H1 (cell line): ENCODE measurements at regions not wholly inside any gene's neighbourhood (a gene's known extent, or its start where the extent isn't known, plus 50 kb on each side); places are given as distances from the start of the nearest gene placed in this dataset.

Source experiments
- CTCF ChIA-PET: fragments of 300-600 bp; sonication (Branson Sonifier 250); formaldehyde crosslinking; loops from one replicate; lab custom pipeline; 2021; ENCODE audit not compliant: partially characterized antibody; lab: Charles Lee
- POLR2A ChIA-PET: fragments of 300-600 bp; sonication (Branson Sonifier 250); formaldehyde crosslinking; loops from one replicate; lab custom pipeline; 2021; ENCODE audit warnings: inconsistent platforms; ENCODE audit not compliant: partially characterized antibody; lab: Charles Lee
- DNase-seq, 2 experiments: peaks; one replicate each; pipeline versions ENCODE4 v3.0.0 to v3.0.0-alpha.2; 2010 to 2022; ENCODE audit warnings: low spot score in 2 of 2, low read depth in 1 of 2, mixed read lengths in 1 of 2
- FAIRE-seq: peaks from 2 replicates; lab custom pipeline; 2011; peaks lifted over from hg19 to GRCh38; lab: Jason Lieb, UNC
- H2AFZ ChIP-seq: 2 replicates; pipeline ENCODE4 v1.8.1; 2012; ENCODE audit warnings: low read length, inconsistent platforms
- H2AK5ac ChIP-seq: 2 replicates; pipeline ENCODE4 v1.6.1; 2013; ENCODE audit warnings: low read depth, low read length
- H2BK120ac ChIP-seq: replicated peaks from 2 replicates; pipeline ENCODE3; 2013; ENCODE audit warnings: low read depth, low read length, inconsistent platforms
- H2BK12ac ChIP-seq: 2 replicates; pipeline ENCODE4 v1.6.1; 2013; ENCODE audit warnings: low read depth, low read length
- H2BK15ac ChIP-seq: 2 replicates; pipeline ENCODE4 v1.6.1; 2013; ENCODE audit warnings: low read length
- H2BK20ac ChIP-seq: 2 replicates; pipeline ENCODE4 v1.6.1; 2013; ENCODE audit warnings: low read length
- H2BK5ac ChIP-seq: 2 replicates; pipeline ENCODE4 v1.6.1; 2013; ENCODE audit warnings: low read depth, low read length
- H3K14ac ChIP-seq: 2 replicates; pipeline ENCODE4 v1.6.1; 2013; ENCODE audit warnings: inconsistent platforms; ENCODE audit not compliant: insufficient read length
- H3K18ac ChIP-seq: 2 replicates; pipeline ENCODE4 v1.6.1; 2013; ENCODE audit warnings: low read length; ENCODE audit errors: extremely low read depth
- H3K23ac ChIP-seq: 2 replicates; pipeline ENCODE4 v1.6.1; 2013; ENCODE audit warnings: inconsistent platforms; ENCODE audit not compliant: insufficient read length
- H3K23me2 ChIP-seq: 2 replicates; pipeline ENCODE4 v1.6.1; 2013; ENCODE audit warnings: low read depth, low read length
- H3K27ac ChIP-seq: 2 replicates; pipeline ENCODE4 v1.6.1; 2011; ENCODE audit warnings: low read depth, low read length, inconsistent platforms
- H3K27me3 ChIP-seq, 4 experiments: replicated peaks in 1 of 4; 1 replicate in 1 of 4; 2 replicates in 3 of 4; pipeline versions ENCODE4 v1.6.1 to v1.8.1; 2011 to 2013; ENCODE audit warnings: low read length in 3 of 4, mild to moderate bottlenecking in 3 of 4, inconsistent platforms in 2 of 4, mixed read lengths in 2 of 4, moderate library complexity in 1 of 4; ENCODE audit not compliant: control insufficient read depth in 3 of 4, insufficient read depth in 3 of 4; ENCODE audit errors: extremely low read depth in 1 of 4
- H3K36me3 ChIP-seq, 4 experiments: 2 replicates each; pipeline versions ENCODE4 v1.6.1 to v1.8.1; 2011 to 2013; ENCODE audit warnings: mild to moderate bottlenecking in 4 of 4, low read length in 3 of 4, moderate library complexity in 2 of 4, control low read depth in 1 of 4, inconsistent platforms in 1 of 4; ENCODE audit not compliant: insufficient read depth in 4 of 4, control insufficient read depth in 2 of 4
- H3K4ac ChIP-seq: replicated peaks from 2 replicates; pipeline ENCODE3; 2013; ENCODE audit warnings: low read length, low read depth, mixed read lengths, inconsistent platforms; ENCODE audit not compliant: insufficient read length
- H3K4me1 ChIP-seq, 4 experiments: replicated peaks in 1 of 4; 1 replicate in 1 of 4; 2 replicates in 3 of 4; pipeline versions ENCODE4 v1.6.1 to v1.8.1; 2011 to 2013; ENCODE audit warnings: low read length in 3 of 4, inconsistent platforms in 2 of 4, mixed read lengths in 1 of 4; ENCODE audit not compliant: insufficient read depth in 4 of 4, control insufficient read depth in 3 of 4
- H3K4me2 ChIP-seq, 2 experiments: 2 replicates each; pipeline versions ENCODE4 v1.6.1 to v1.8.1; 2011 to 2013; ENCODE audit warnings: low read depth in 2 of 2, low read length in 2 of 2, control low read depth in 1 of 2, inconsistent platforms in 1 of 2, mild to moderate bottlenecking in 1 of 2; ENCODE audit not compliant: insufficient read depth in 1 of 2
- H3K4me3 ChIP-seq, 4 experiments: fragments of 200-600, 300-600 bp in 1 of 4; sonication (generic), shearing (Covaris generic), sonication (Bioruptor Twin) in 1 of 4; 2 replicates each; pipeline versions ENCODE4 v1.5.1 to v1.8.1; 2011 to 2016; ENCODE audit warnings: low read length in 4 of 4, low read depth in 3 of 4, control low read depth in 2 of 4, inconsistent platforms in 2 of 4, mild to moderate bottlenecking in 2 of 4, mixed read lengths in 1 of 4, moderate library complexity in 1 of 4; ENCODE audit not compliant: insufficient read depth in 2 of 4; ENCODE audit errors: extremely low read depth in 1 of 4
- H3K56ac ChIP-seq: replicated peaks from 2 replicates; pipeline ENCODE3; 2013; ENCODE audit warnings: low read depth, mild to moderate bottlenecking, mixed read lengths, low read length, inconsistent platforms; ENCODE audit not compliant: insufficient read length
- H3K79me1 ChIP-seq: 2 replicates; pipeline ENCODE4 v1.6.1; 2013; ENCODE audit warnings: low read depth, low read length, control low read depth
- H3K79me2 ChIP-seq, 2 experiments: 2 replicates each; pipeline versions ENCODE4 v1.6.1 to v1.8.1; 2012 to 2013; ENCODE audit warnings: low read length in 2 of 2, mild to moderate bottlenecking in 2 of 2, inconsistent platforms in 1 of 2; ENCODE audit not compliant: insufficient read depth in 2 of 2, control insufficient read depth in 1 of 2
- H3K9ac ChIP-seq, 4 experiments: replicated peaks in 1 of 4; 1 replicate in 1 of 4; 2 replicates in 3 of 4; pipeline versions ENCODE4 v1.6.1 to v1.8.1; 2011 to 2013; ENCODE audit warnings: low read depth in 3 of 4, low read length in 3 of 4, control low read depth in 2 of 4, mild to moderate bottlenecking in 2 of 4, moderate library complexity in 2 of 4, inconsistent platforms in 1 of 4; ENCODE audit errors: extremely low read depth in 1 of 4
- H3K9me3 ChIP-seq, 2 experiments: 2 replicates each; pipeline versions ENCODE4 v1.6.1 to v1.8.1; 2012 to 2013; ENCODE audit warnings: mild to moderate bottlenecking in 2 of 2, moderate library complexity in 2 of 2, control low read depth in 1 of 2, inconsistent platforms in 1 of 2, low read depth in 1 of 2, low read length in 1 of 2, mixed read lengths in 1 of 2; ENCODE audit not compliant: insufficient read depth in 2 of 2
- H4K20me1 ChIP-seq, 2 experiments: replicated peaks in 1 of 2; 2 replicates each; pipeline versions ENCODE3 to v1.8.1; 2011 to 2013; ENCODE audit warnings: inconsistent platforms in 2 of 2, low read length in 2 of 2, mild to moderate bottlenecking in 1 of 2; ENCODE audit not compliant: insufficient read depth in 2 of 2, control insufficient read depth in 1 of 2
- H4K5ac ChIP-seq: 2 replicates; pipeline ENCODE4 v1.6.1; 2013; ENCODE audit warnings: low read length, low read depth, mixed read lengths, inconsistent platforms; ENCODE audit not compliant: insufficient read length
- H4K8ac ChIP-seq: 2 replicates; pipeline ENCODE4 v1.8.0; 2013; ENCODE audit warnings: mild to moderate bottlenecking, moderate library complexity, low read length, inconsistent platforms; ENCODE audit not compliant: insufficient read depth; ENCODE audit errors: extremely low read depth
- H4K91ac ChIP-seq: replicated peaks from 2 replicates; pipeline ENCODE3; 2013; ENCODE audit warnings: low read length, mixed read lengths, inconsistent platforms; ENCODE audit not compliant: insufficient read length
- CEBPB ChIP-seq: IDR thresholded peaks from 2 replicates; pipeline ENCODE4 v1.6.1; 2012; ENCODE audit warnings: low read depth, low read length
- CREB1 ChIP-seq: IDR thresholded peaks from 2 replicates; pipeline ENCODE4 v1.6.1; 2012; ENCODE audit warnings: inconsistent platforms
- MAX ChIP-seq: IDR thresholded peaks from 2 replicates; pipeline ENCODE4 v1.6.1; 2012; ENCODE audit warnings: inconsistent platforms
- TCF12 ChIP-seq: IDR thresholded peaks from 2 replicates; pipeline ENCODE4 v1.6.1; 2011; ENCODE audit warnings: low read depth, mild to moderate bottlenecking, low read length
- WGBS, 2 experiments: shearing (Covaris generic) in 1 of 2; methylation state at CpG; one replicate each; pipeline versions ENCODE4 v1.1.6 to v1.1.7; 2013 to 2015; ENCODE audit warnings: low lambda C conversion rate in 2 of 2, mixed read lengths in 2 of 2, inconsistent platforms in 1 of 2, low coverage in 1 of 2, missing lambda C conversion rate in 1 of 2; ENCODE audit not compliant: insufficient replicate concordance in 2 of 2, insufficient coverage in 1 of 2, insufficient read length in 1 of 2; ENCODE audit errors: extremely low coverage in 1 of 2, missing lambda C conversion rate in 1 of 2; 5-methylcytosine and 5-hydroxymethylcytosine counted together

DNA sequence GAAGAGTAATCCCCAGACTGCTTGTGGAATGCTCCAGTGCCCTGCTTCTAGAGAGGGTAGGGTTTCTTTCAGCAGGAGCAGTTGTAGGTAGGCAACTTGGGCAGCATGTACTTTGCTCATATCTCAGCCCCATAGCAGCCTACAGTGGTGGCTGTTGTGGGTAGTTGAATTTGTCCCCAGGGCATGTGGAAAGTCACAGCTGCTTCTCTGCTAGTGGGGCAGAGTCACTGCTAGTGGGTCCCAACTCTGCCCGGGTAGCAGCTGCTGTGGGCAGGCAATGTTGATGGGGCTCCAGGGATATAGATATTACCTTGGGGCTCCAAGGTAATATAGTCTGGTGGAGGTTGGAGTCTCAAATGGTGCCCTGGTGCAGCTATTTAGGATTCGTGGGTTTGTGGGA lies 174.5 kb downstream of the OTOL1 start:
- no peak overlapping the region for H3K27ac ChIP-seq
- no peak overlapping the region for H2AK5ac ChIP-seq
- no peaks in the 10 kb centered on the region for H3K27me3 ChIP-seq
- 0 out of 2 replicates have a peak overlapping the region, but pooled peaks have one; percentile 34 for H3K18ac ChIP-seq
- H4K5ac ChIP-seq = no peak overlapping the region
- DNase-seq (no peak), FAIRE-seq (no peak)
- 100% methylated on average over 2 of the region's 2 CpGs; no CpG with 5 or more reads in 1 of the 2 experiments for WGBS, 2 experiments
- H3K4ac ChIP-seq = peak overlapping the region; percentile 9
- no peaks in the 10 kb centered on the region for H3K79me1 ChIP-seq
- no peak overlapping the region for H3K23ac ChIP-seq
- no peak overlapping the region for H3K4me2 ChIP-seq
- H4K8ac ChIP-seq = no peak overlapping the region
- H3K4me1 ChIP-seq = peaks cover 0 to 16% (median 4%) of the 10 kb centered on the region in 4 experiments; a peak in 6 of 7 replicates
- H3K4me3 ChIP-seq = no peak overlapping the region
- H4K91ac ChIP-seq = peak overlapping the region; percentile 44
- no peak overlapping the region for H2BK20ac ChIP-seq
- no peak overlapping the region for H2AFZ ChIP-seq
- H2BK120ac ChIP-seq = no peak overlapping the region
- no peak overlapping the region for H3K14ac ChIP-seq
- no peaks in the 10 kb centered on the region; the same call in 1 of the 2 replicates for H3K23me2 ChIP-seq
- H3K36me3 ChIP-seq = no peaks in the 10 kb centered on the region; a peak in 1 of 8 replicates
- no peak overlapping the region for H3K9ac ChIP-seq
- 0 out of 2 replicates have a peak overlapping the region, but pooled peaks have one; percentile 27 for H2BK12ac ChIP-seq
- no peak overlapping the region for H2BK5ac ChIP-seq
- no peak for TF ChIP-seq CREB1
- TF ChIP-seq MAX = no peak
- no peak for TF ChIP-seq CEBPB
- TF ChIP-seq TCF12 = no peak
- H3K56ac ChIP-seq = no peak overlapping the region
- ChIA-PET CTCF (no interaction called here), POLR2A (no interaction called here)
- H3K79me2 ChIP-seq = no peaks in the 10 kb centered on the region
- H3K9me3 ChIP-seq = peaks cover 0 to 3% of the 10 kb centered on the region in 2 experiments; a peak in 1 of 4 replicates
- H4K20me1 ChIP-seq = no peaks in the 10 kb centered on the region
- no peak overlapping the region for H2BK15ac ChIP-seq
